ENCODE measurements at regions not wholly inside any gene's neighbourhood (a gene's known extent, or its start where the extent isn't known, plus 50 kb on each side); places are given as distances from the start of the nearest gene placed in this dataset.

- Histone ChIP-seq H3K9ac (no peak overlapping the region), H3K27me3 (ENCODE audit: control insufficient read depth, insufficient read depth, low read length) (no peaks in the 10 kb centered on the region), H3K36me3 (ENCODE audit: control insufficient read depth, insufficient read depth, low read length) (no peaks in the 10 kb centered on the region), H3K4me1 (no peaks in the 10 kb centered on the region), H3K9me3 (ENCODE audit: control insufficient read depth, low read length) (no peaks in the 10 kb centered on the region), H2AFZ (no peak overlapping the region), H3K27ac (no peak overlapping the region), H3K79me2 (no peaks in the 10 kb centered on the region), H3K4me3 (ENCODE audit: low read depth, low read length) (no peak overlapping the region), H3K4me2 (ENCODE audit: low read length) (no peak overlapping the region)
- no peak for TF ChIP-seq CTCF (IDR thresholded peaks at IDR 0.05)
These were observed 282.6 kb upstream of the ACTRT1 start for GRCh38 chrX:128334821-128335220.

GRCh38 chrX:128310912-128311311 lies 258.7 kb upstream of the ACTRT1 start:
- no peaks in the 10 kb centered on the region for H3K79me2 ChIP-seq
- H3K4me3 ChIP-seq (ENCODE audit: low read depth, low read length), result no peak overlapping the region
- no peaks in the 10 kb centered on the region for H3K27me3 ChIP-seq (ENCODE audit: control insufficient read depth, insufficient read depth, low read length)
- H3K9me3 ChIP-seq (ENCODE audit: control insufficient read depth, low read length), result no peaks in the 10 kb centered on the region
- H3K27ac ChIP-seq, result no peak overlapping the region
- no peak overlapping the region for H2AFZ ChIP-seq
- H3K4me1 ChIP-seq, result no peaks in the 10 kb centered on the region
- no peak overlapping the region for H3K4me2 ChIP-seq (ENCODE audit: low read length)
- no peaks in the 10 kb centered on the region for H3K36me3 ChIP-seq (ENCODE audit: control insufficient read depth, insufficient read depth, low read length)
- TF ChIP-seq CTCF (IDR thresholded peaks at IDR 0.05), result no peak
- no peak overlapping the region for H3K9ac ChIP-seq

- H3K79me2 ChIP-seq, result no peaks in the 10 kb centered on the region
- H3K27me3 ChIP-seq (ENCODE audit: control insufficient read depth, insufficient read depth, low read length), result no peaks in the 10 kb centered on the region
- H3K4me3 ChIP-seq (ENCODE audit: low read depth, low read length), result no peak overlapping the region
- no peak overlapping the region for H3K4me2 ChIP-seq (ENCODE audit: low read length)
- no peak overlapping the region for H3K27ac ChIP-seq
- H3K9ac ChIP-seq, result no peak overlapping the region
- TF ChIP-seq CTCF (IDR thresholded peaks at IDR 0.05), result no peak
- no peaks in the 10 kb centered on the region for H3K9me3 ChIP-seq (ENCODE audit: control insufficient read depth, low read length)
- no peaks in the 10 kb centered on the region for H3K4me1 ChIP-seq
- no peaks in the 10 kb centered on the region for H3K36me3 ChIP-seq (ENCODE audit: control insufficient read depth, insufficient read depth, low read length)
- no peak overlapping the region for H2AFZ ChIP-seq
These were observed 257.1 kb upstream of the ACTRT1 start for GRCh38 chrX:128309311-128309710.

DNA sequence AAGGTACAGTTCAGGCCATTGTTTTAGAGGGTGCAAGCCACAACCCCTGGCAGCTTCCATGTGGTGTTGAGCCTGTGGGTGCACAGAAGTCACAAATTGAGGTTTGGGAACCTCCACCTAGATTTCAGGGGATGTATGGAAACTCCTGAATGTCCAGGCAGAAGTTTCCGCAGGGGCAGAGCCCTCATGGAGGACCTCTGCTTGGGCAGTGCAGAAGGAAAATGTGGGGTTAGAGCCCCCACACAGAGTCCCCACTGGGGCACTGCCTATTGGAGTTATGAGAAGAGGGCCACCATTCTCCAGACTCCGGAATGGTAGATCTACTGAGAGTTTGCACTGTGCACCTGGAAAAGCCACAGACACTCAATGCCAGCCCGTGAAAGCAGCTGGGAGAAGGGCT lies 242.0 kb upstream of the ACTRT1 start:
- Histone ChIP-seq H3K4me2 (ENCODE audit: low read length) (no peak overlapping the region), H3K9me3 (ENCODE audit: control insufficient read depth, low read length) (no peaks in the 10 kb centered on the region), H3K27me3 (ENCODE audit: control insufficient read depth, insufficient read depth, low read length) (no peaks in the 10 kb centered on the region), H3K4me3 (ENCODE audit: low read depth, low read length) (no peak overlapping the region), H3K9ac (no peak overlapping the region), H3K27ac (no peak overlapping the region), H3K36me3 (ENCODE audit: control insufficient read depth, insufficient read depth, low read length) (no peaks in the 10 kb centered on the region), H3K79me2 (no peaks in the 10 kb centered on the region), H2AFZ (no peak overlapping the region), H3K4me1 (no peaks in the 10 kb centered on the region)
- no peak for TF ChIP-seq CTCF (IDR thresholded peaks at IDR 0.05)

DNA sequence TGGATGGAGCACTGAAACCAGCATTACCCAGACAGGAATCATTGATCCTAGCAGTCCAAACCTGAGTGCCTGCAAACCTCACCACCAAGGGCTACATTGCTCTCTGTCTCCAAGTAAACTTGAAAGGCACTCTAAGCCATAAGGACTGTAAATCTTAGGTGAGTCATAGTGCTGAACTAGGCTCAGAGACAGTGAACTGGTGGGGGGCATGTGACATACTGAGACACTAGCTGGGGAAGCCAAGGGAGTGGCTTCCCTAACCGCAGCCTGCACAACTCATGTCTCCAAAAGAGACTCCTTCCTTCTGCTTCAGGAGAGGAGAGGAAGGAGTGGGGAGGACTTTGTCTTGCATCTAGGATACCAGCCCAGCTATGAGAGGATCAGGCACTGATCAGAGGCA lies 235.5 kb upstream of the ACTRT1 start:
- H3K9me3 ChIP-seq (ENCODE audit: control insufficient read depth, low read length), result no peaks in the 10 kb centered on the region
- no peaks in the 10 kb centered on the region for H3K79me2 ChIP-seq
- H3K9ac ChIP-seq, result no peak overlapping the region
- no peaks in the 10 kb centered on the region for H3K4me1 ChIP-seq
- H3K4me3 ChIP-seq (ENCODE audit: low read depth, low read length), result no peak overlapping the region
- H3K36me3 ChIP-seq (ENCODE audit: control insufficient read depth, insufficient read depth, low read length), result no peaks in the 10 kb centered on the region
- no peaks in the 10 kb centered on the region for H3K27me3 ChIP-seq (ENCODE audit: control insufficient read depth, insufficient read depth, low read length)
- no peak overlapping the region for H3K27ac ChIP-seq
- H2AFZ ChIP-seq, result no peak overlapping the region
- no peak overlapping the region for H3K4me2 ChIP-seq (ENCODE audit: low read length)
- no peak for TF ChIP-seq CTCF (IDR thresholded peaks at IDR 0.05)

All from parathyroid adenoma (tissue), 2 donors.